Common myeloid progenitor, CD34-positive (primary cell): ENCODE measurements at regions not wholly inside any gene's neighbourhood (a gene's known extent, or its start where the extent isn't known, plus 50 kb on each side); places are given as distances from the start of the nearest gene placed in this dataset.

ENCODE experiments used
- CTCF ChIA-PET: fragments of 350-600 bp; sonication (Branson Sonifier 250); formaldehyde crosslinking; loops from one replicate; lab custom pipeline; 2021; ENCODE audit warnings: antibody characterized with exemption; lab: Charles Lee
- POLR2A ChIA-PET: fragments of 350-600 bp; sonication (Branson Sonifier 250); formaldehyde crosslinking; loops from one replicate; lab custom pipeline; 2021; ENCODE audit warnings: antibody characterized with exemption; lab: Charles Lee
- DNase-seq, 3 donors: peaks; one replicate each; pipeline versions ENCODE4 v3.0.0 to v3.0.0-alpha.2; 2013
- H3K27ac ChIP-seq, 2 experiments: 1 replicate in 1 of 2; 2 replicates in 1 of 2; pipeline ENCODE4 v1.7.0; 2013; ENCODE audit warnings: inconsistent platforms in 2 of 2, low read length in 2 of 2, mild to moderate bottlenecking in 2 of 2, low read depth in 1 of 2, moderate library complexity in 1 of 2; ENCODE audit not compliant: severe bottlenecking in 2 of 2, insufficient read depth in 1 of 2, poor library complexity in 1 of 2
- H3K27me3 ChIP-seq, 5 experiments: replicated peaks in 2 of 5; 1 replicate in 3 of 5; 2 replicates in 2 of 5; pipeline versions ENCODE4 v1.6.1 to v1.7.0; 2013; ENCODE audit warnings: low read length in 4 of 5, mild to moderate bottlenecking in 2 of 5, moderate library complexity in 2 of 5, inconsistent platforms in 1 of 5; ENCODE audit not compliant: insufficient read depth in 5 of 5, control insufficient read depth in 4 of 5
- H3K36me3 ChIP-seq, 4 experiments: 1 replicate in 2 of 4; 2 replicates in 2 of 4; pipeline versions ENCODE4 v1.6.1 to v1.7.0; 2013; ENCODE audit warnings: low read length in 3 of 4, control low read depth in 1 of 4, mild to moderate bottlenecking in 1 of 4; ENCODE audit not compliant: control insufficient read depth in 4 of 4, insufficient read depth in 4 of 4
- H3K4me1 ChIP-seq, 4 experiments: 1 replicate in 3 of 4; 2 replicates in 1 of 4; pipeline versions ENCODE4 v1.6.1 to v1.7.1; 2013; ENCODE audit warnings: low read length in 3 of 4, mild to moderate bottlenecking in 3 of 4, control low read depth in 1 of 4, inconsistent platforms in 1 of 4, moderate library complexity in 1 of 4; ENCODE audit not compliant: control insufficient read depth in 4 of 4, insufficient read depth in 4 of 4; ENCODE audit errors: control extremely low read depth in 1 of 4
- H3K4me3 ChIP-seq, 7 experiments: 1 replicate in 4 of 7; 2 replicates in 3 of 7; pipeline versions ENCODE4 v1.5.1 to v1.7.0; 2013; ENCODE audit warnings: mild to moderate bottlenecking in 7 of 7, low read length in 6 of 7, moderate library complexity in 6 of 7, inconsistent platforms in 2 of 7, low read depth in 2 of 7, control low read depth in 1 of 7; ENCODE audit not compliant: insufficient read depth in 4 of 7, control insufficient read depth in 1 of 7; ENCODE audit errors: extremely low read depth in 1 of 7
- H3K9me3 ChIP-seq, 5 experiments: 1 replicate in 4 of 5; 2 replicates in 1 of 5; pipeline versions ENCODE4 v1.6.1 to v1.7.1; 2013; ENCODE audit warnings: low read length in 4 of 5, mild to moderate bottlenecking in 2 of 5, inconsistent platforms in 1 of 5, low read depth in 1 of 5, moderate library complexity in 1 of 5; ENCODE audit not compliant: control insufficient read depth in 4 of 5, insufficient read depth in 2 of 5; ENCODE audit errors: control extremely low read depth in 1 of 5
- WGBS: methylation state at CpG from one replicate; pipeline ENCODE4 v1.1.5; 2013; ENCODE audit not compliant: insufficient coverage; 5-methylcytosine and 5-hydroxymethylcytosine counted together

GRCh38 chr16:54597222-54597621 is 310.6 kb upstream of the IRX3 start:
- DNase-seq: no peak
- ChIA-PET CTCF (no interaction called here), POLR2A (no interaction called here)
- Histone ChIP-seq H3K4me1 (no peaks in the 10 kb centered on the region), H3K27ac (no peak overlapping the region), H3K27me3 (peaks cover 7 to 56% (median 10%) of the 10 kb centered on the region in 5 experiments), H3K36me3 (no peaks in the 10 kb centered on the region), H3K9me3 (peaks cover 0 to 6% (median 0%) of the 10 kb centered on the region in 5 experiments), H3K4me3 (no peak overlapping the region)

GRCh38 chr16:54595621-54596020 is 309.0 kb upstream of the IRX3 start:
- no peak for DNase-seq
- H3K27ac ChIP-seq: no peak overlapping the region
- H3K9me3 ChIP-seq: peaks cover 0 to 4% (median 0%) of the 10 kb centered on the region in 5 experiments
- no peaks in the 10 kb centered on the region for H3K4me1 ChIP-seq
- H3K4me3 ChIP-seq: no peak overlapping the region
- POLR2A ChIA-PET: no interaction called here
- H3K27me3 ChIP-seq: peaks cover 10 to 72% (median 21%) of the 10 kb centered on the region in 5 experiments
- CTCF ChIA-PET: no interaction called here
- WGBS: 47% methylated on average over 2 of the region's 2 CpGs
- H3K36me3 ChIP-seq: no peaks in the 10 kb centered on the region

GRCh38 chr16:54594601-54595391 is 308.2 kb upstream of the IRX3 start:
- Histone ChIP-seq H3K4me1 (no peaks in the 10 kb centered on the region), H3K27ac (no peak overlapping the region), H3K36me3 (no peaks in the 10 kb centered on the region), H3K9me3 (peaks cover 0 to 4% (median 0%) of the 10 kb centered on the region in 5 experiments), H3K4me3 (no peak overlapping the region), H3K27me3 (peaks cover 12 to 75% (median 21%) of the 10 kb centered on the region in 5 experiments)
- ChIA-PET POLR2A (no interaction called here), CTCF (no interaction called here)
- no peak for DNase-seq
- WGBS: 23% methylated on average over 8 of the region's 26 CpGs

GRCh38 chr16:54591816-54592246 is 305.2 kb upstream of the IRX3 start:
- no peaks in the 10 kb centered on the region for H3K36me3 ChIP-seq
- no peaks in the 10 kb centered on the region for H3K9me3 ChIP-seq
- WGBS: 18% methylated on average over 7 of the region's 7 CpGs
- POLR2A ChIA-PET: no interaction called here
- H3K4me3 ChIP-seq: no peak overlapping the region
- DNase-seq: no peak
- CTCF ChIA-PET: no interaction called here
- peaks cover 12 to 76% (median 21%) of the 10 kb centered on the region in 5 experiments for H3K27me3 ChIP-seq
- H3K27ac ChIP-seq: no peak overlapping the region
- H3K4me1 ChIP-seq: no peaks in the 10 kb centered on the region

GRCh38 chr16:54590836-54591235 is 304.2 kb upstream of the IRX3 start:
- Histone ChIP-seq H3K4me1 (no peaks in the 10 kb centered on the region), H3K9me3 (no peaks in the 10 kb centered on the region), H3K27me3 (peaks cover 10 to 76% (median 20%) of the 10 kb centered on the region in 5 experiments), H3K4me3 (no peak overlapping the region), H3K36me3 (no peaks in the 10 kb centered on the region), H3K27ac (no peak overlapping the region)
- ChIA-PET POLR2A (no interaction called here), CTCF (no interaction called here)
- WGBS: 36% methylated on average over 3 of the region's 4 CpGs
- no peak for DNase-seq

GRCh38 chr16:54589326-54589725 is 302.7 kb upstream of the IRX3 start:
- CTCF ChIA-PET: no interaction called here
- Histone ChIP-seq H3K27ac (no peak overlapping the region), H3K27me3 (peaks cover 6 to 75% (median 16%) of the 10 kb centered on the region in 5 experiments), H3K4me3 (no peak overlapping the region), H3K4me1 (no peaks in the 10 kb centered on the region), H3K36me3 (no peaks in the 10 kb centered on the region), H3K9me3 (no peaks in the 10 kb centered on the region)
- DNase-seq: no peak
- POLR2A ChIA-PET: no interaction called here
- 82% methylated on average over 5 of the region's 5 CpGs for WGBS

- Histone ChIP-seq H3K4me3 (no peak overlapping the region), H3K36me3 (no peaks in the 10 kb centered on the region), H3K4me1 (no peaks in the 10 kb centered on the region), H3K9me3 (no peaks in the 10 kb centered on the region), H3K27me3 (peaks cover 2 to 65% (median 16%) of the 10 kb centered on the region in 5 experiments), H3K27ac (no peak overlapping the region)
- 65% methylated on average over 5 of the region's 5 CpGs for WGBS
- DNase-seq: no peak
- ChIA-PET CTCF (no interaction called here), POLR2A (no interaction called here)
Measured at GRCh38 chr16:54588026-54588425, 301.4 kb upstream of the IRX3 start.
